ENCODE measurements at regions not wholly inside any gene's neighbourhood (a gene's known extent, or its start where the extent isn't known, plus 50 kb on each side); places are given as distances from the start of the nearest gene placed in this dataset.

DNA sequence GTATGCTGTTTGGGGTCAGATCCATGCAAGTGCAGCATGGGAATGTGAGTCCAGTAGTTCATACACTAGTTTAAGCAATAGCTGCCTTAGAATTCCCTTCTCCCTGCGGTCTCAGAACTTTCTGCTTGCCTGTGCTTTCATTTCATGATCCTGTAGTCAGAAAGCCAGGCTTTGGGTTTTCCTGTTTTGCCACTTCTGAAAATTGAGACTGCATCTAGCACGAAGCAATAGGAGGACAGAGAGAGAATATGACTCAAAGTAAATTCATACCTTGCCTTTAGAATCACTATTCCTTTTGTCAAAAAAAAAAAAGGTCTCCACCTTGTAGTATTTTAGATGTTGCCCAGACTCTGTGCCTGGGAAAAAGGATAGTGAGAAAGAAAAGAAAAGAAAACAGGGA is 161.2 kb upstream of the SNX7 start:
- intact Hi-C loops (cut with DNase I) = no loop called here
- H3K4me1 ChIP-seq = no peaks in the 10 kb centered on the region
- 81% methylated on average over 2 of the region's 2 CpGs for WGBS, 2 donors
- no peaks in the 10 kb centered on the region for H3K27me3 ChIP-seq
- H3K36me3 ChIP-seq = no peaks in the 10 kb centered on the region
- no peak overlapping the region for H3K27ac ChIP-seq
- no peak overlapping the region for H3K4me3 ChIP-seq
- no peaks in the 10 kb centered on the region for H3K9me3 ChIP-seq
- TF ChIP-seq POLR2A (IDR thresholded peaks at IDR 0.05) (no peak), POLR2AphosphoS5 (IDR thresholded peaks at IDR 0.05) (no peak), EP300 (IDR thresholded peaks at IDR 0.05) (no peak)
- TF ChIP-seq, protein P1, sequence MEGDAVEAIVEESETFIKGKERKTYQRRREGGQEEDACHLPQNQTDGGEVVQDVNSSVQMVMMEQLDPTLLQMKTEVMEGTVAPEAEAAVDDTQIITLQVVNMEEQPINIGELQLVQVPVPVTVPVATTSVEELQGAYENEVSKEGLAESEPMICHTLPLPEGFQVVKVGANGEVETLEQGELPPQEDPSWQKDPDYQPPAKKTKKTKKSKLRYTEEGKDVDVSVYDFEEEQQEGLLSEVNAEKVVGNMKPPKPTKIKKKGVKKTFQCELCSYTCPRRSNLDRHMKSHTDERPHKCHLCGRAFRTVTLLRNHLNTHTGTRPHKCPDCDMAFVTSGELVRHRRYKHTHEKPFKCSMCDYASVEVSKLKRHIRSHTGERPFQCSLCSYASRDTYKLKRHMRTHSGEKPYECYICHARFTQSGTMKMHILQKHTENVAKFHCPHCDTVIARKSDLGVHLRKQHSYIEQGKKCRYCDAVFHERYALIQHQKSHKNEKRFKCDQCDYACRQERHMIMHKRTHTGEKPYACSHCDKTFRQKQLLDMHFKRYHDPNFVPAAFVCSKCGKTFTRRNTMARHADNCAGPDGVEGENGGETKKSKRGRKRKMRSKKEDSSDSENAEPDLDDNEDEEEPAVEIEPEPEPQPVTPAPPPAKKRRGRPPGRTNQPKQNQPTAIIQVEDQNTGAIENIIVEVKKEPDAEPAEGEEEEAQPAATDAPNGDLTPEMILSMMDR (IDR thresholded peaks at IDR 0.05) = no peak
- DNase-seq = no peak

DNA sequence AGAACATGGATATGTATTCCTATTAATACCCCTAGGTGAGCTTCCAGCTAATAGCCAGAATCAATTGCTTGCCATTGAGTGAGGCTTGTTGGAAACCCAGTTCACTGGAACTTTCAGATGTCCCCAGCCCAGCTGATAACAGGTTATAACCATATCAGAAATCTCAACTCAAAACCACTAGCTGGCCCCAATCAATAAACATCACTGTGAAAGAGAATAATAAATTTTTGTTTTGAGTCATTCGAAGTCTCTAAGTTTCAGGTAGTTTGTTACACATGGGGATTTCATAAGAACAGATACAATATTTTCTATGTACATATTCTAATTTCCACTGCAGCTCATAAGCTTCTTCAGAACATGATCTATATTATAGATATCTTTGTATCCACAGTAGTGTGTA is 162.9 kb upstream of the SNX7 start:
- Histone ChIP-seq H3K9me3 (no peaks in the 10 kb centered on the region), H3K36me3 (no peaks in the 10 kb centered on the region), H3K27ac (no peak overlapping the region), H3K4me1 (no peaks in the 10 kb centered on the region), H3K27me3 (no peaks in the 10 kb centered on the region), H3K4me3 (no peak overlapping the region)
- WGBS, 2 donors = 79 to 88% methylated on average over 1 of the region's 1 CpG
- DNase-seq = no peak
- intact Hi-C loops (cut with DNase I) = no loop called here
- no peak for TF ChIP-seq EP300 (IDR thresholded peaks at IDR 0.05)
- no peak for TF ChIP-seq POLR2A (IDR thresholded peaks at IDR 0.05)
- no peak for TF ChIP-seq POLR2AphosphoS5 (IDR thresholded peaks at IDR 0.05)
- TF ChIP-seq, protein P1 (IDR thresholded peaks at IDR 0.05) = no peak

DNA sequence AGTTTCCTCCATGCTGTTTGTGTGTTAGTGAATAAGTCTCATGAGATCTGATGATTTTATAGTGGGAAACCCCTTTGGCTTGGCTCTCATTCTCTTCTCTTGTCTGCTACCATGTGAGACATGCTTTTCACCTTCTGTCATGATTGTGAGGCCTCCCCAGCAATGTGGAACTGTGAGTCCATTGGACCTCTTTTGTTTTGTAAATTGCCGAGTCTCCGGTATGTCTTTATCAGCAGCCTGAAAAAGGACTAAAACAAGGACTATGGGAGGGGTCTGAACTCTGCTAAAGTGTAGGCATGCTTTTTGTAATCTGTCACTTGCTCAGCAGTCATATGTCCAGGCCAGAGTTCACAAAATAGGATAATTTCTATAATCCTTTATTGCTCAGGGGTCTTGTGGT is 164.0 kb upstream of the SNX7 start:
- Histone ChIP-seq H3K27ac (no peak overlapping the region), H3K36me3 (no peaks in the 10 kb centered on the region), H3K4me3 (no peak overlapping the region), H3K27me3 (no peaks in the 10 kb centered on the region), H3K4me1 (no peaks in the 10 kb centered on the region), H3K9me3 (no peaks in the 10 kb centered on the region)
- 96 to 97% methylated on average over 2 of the region's 2 CpGs for WGBS, 2 donors
- intact Hi-C loops (cut with DNase I) = no loop called here
- DNase-seq = no peak
- no peak for TF ChIP-seq POLR2A (IDR thresholded peaks at IDR 0.05)
- TF ChIP-seq, protein P1 (IDR thresholded peaks at IDR 0.05) = no peak
- no peak for TF ChIP-seq POLR2AphosphoS5 (IDR thresholded peaks at IDR 0.05)
- no peak for TF ChIP-seq EP300 (IDR thresholded peaks at IDR 0.05)

DNA sequence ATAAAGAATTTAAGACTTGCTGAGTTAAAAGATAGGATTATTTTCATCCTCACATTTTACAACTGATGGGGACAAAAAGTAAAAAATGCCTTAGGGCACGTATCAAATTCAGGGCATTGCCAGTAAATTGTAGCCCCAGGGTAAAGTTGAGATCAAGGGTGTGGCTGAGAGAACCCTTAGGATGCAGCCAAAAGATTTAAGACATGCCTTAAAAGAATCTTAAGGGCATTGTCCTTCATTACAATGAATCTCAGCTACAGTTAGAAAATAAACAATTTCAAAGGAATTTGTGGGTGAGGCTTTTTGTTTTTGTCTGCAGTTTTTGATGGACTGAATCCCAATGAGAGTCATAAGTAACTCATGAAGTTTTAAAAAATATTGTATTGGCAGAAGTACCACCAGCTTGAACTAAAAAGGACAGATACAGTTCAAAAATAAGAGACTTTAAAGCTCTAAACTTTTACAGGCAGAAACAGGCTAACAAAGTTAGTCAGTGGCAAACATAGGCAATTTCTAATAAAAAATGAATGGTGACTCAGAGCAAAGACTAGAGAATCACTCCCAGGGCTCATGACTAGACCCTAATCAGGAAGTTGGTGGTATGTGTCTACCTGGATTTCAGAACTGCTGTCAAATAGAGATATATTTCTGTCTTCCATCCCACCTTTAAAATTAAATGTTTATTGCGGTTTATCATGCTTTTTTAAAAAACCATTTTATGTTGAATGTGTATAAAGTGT is 165.1 kb upstream of the SNX7 start:
- H3K36me3 ChIP-seq = no peaks in the 10 kb centered on the region
- no peaks in the 10 kb centered on the region for H3K4me1 ChIP-seq
- no peak overlapping the region for H3K27ac ChIP-seq
- no peaks in the 10 kb centered on the region for H3K27me3 ChIP-seq
- no peaks in the 10 kb centered on the region for H3K9me3 ChIP-seq
- no peak overlapping the region for H3K4me3 ChIP-seq
- TF ChIP-seq POLR2A (IDR thresholded peaks at IDR 0.05) (no peak), POLR2AphosphoS5 (IDR thresholded peaks at IDR 0.05) (no peak), EP300 (IDR thresholded peaks at IDR 0.05) (no peak)
- TF ChIP-seq, protein P1 (IDR thresholded peaks at IDR 0.05) = no peak
- no peak for DNase-seq
- intact Hi-C loops (cut with DNase I) = no loop called here
- WGBS, 2 donors = 67 to 82% methylated on average over 2 of the region's 2 CpGs

DNA sequence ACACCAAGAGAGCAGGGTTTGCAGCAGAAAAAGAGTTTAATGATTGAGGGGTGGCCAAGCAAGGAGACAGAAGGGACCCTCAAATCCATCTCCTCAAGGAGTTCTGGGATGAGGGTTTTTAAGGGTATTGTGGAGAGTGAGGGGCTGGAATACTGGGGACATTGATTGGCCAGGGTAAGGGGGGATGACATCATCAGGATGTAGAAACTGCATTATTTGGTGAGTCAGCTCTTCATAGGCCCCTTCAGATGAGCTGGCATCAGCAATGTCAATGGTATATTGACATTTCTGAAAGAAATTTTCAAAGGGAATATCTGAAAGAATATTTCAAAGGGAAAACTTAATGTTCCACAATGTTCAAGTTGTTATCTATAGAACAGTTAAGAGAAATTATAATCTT is 168.1 kb upstream of the SNX7 start:
- H3K9me3 ChIP-seq = no peaks in the 10 kb centered on the region
- H3K27me3 ChIP-seq = no peaks in the 10 kb centered on the region
- TF ChIP-seq POLR2AphosphoS5 (IDR thresholded peaks at IDR 0.05) = no peak
- TF ChIP-seq, protein P1 (IDR thresholded peaks at IDR 0.05) = no peak
- no peak for TF ChIP-seq EP300 (IDR thresholded peaks at IDR 0.05)
- no peak for TF ChIP-seq POLR2A (IDR thresholded peaks at IDR 0.05)
- H3K4me1 ChIP-seq = no peaks in the 10 kb centered on the region
- no peak overlapping the region for H3K4me3 ChIP-seq
- intact Hi-C loops (cut with DNase I) = no loop called here
- no peak overlapping the region for H3K27ac ChIP-seq
- DNase-seq = no peak
- H3K36me3 ChIP-seq = no peaks in the 10 kb centered on the region
